SK-N-MC (cell line): ENCODE measurements at regions not wholly inside any gene's neighbourhood (a gene's known extent, or its start where the extent isn't known, plus 50 kb on each side); places are given as distances from the start of the nearest gene placed in this dataset.
"Not testable (repeated sequence)": the region's sequence is repeated elsewhere in the genome, so short reads cannot be mapped to it uniquely, and the experiment has no call there.

Source experiments
- EZH2 ChIP-seq: fragments of 200-600 bp; sonication (generic); IDR thresholded peaks from one replicate; pipeline ENCODE4 v1.6.1; 2017; ENCODE audit warnings: antibody characterized with exemption
- POLR2AphosphoS5 ChIP-seq: IDR thresholded peaks from 2 replicates; pipeline ENCODE4 v1.6.1; 2012; ENCODE audit warnings: mild to moderate bottlenecking, low read depth, low read length, borderline replicate concordance

DNA sequence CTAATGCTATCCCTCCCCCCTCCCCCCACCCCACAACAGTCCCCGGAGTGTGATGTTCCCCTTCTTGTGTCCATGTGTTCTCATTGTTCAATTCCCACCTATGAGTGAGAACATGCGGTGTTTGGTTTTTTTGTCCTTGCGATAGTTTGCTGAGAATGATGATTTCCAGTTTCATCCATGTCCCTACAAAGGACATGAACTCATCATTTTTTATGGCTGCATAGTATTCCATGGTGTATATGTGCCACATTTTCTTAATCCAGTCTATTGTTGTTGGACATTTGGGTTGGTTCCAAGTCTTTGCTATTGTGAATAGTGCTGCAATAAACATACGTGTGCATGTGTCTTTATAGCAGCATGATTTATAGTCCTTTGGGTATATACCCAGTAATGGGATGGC, 133.7 kb upstream of the ANK3 start:
- TF ChIP-seq EZH2, POLR2AphosphoS5: not testable (repeated sequence)
